Erythroblast (primary cell): ENCODE measurements at regions not wholly inside any gene's neighbourhood (a gene's known extent, or its start where the extent isn't known, plus 50 kb on each side); places are given as distances from the start of the nearest gene placed in this dataset.

Experiments used
- GATA1 ChIP-seq: IDR thresholded peaks from 2 replicates; pipeline ENCODE4 v1.6.1; 2011; ENCODE audit warnings: low read depth, mild to moderate bottlenecking, control low read depth, low read length, moderate library complexity
- POLR2A ChIP-seq: IDR thresholded peaks from 2 replicates; pipeline ENCODE4 v1.6.1; 2011; ENCODE audit warnings: mild to moderate bottlenecking, low read length

DNA sequence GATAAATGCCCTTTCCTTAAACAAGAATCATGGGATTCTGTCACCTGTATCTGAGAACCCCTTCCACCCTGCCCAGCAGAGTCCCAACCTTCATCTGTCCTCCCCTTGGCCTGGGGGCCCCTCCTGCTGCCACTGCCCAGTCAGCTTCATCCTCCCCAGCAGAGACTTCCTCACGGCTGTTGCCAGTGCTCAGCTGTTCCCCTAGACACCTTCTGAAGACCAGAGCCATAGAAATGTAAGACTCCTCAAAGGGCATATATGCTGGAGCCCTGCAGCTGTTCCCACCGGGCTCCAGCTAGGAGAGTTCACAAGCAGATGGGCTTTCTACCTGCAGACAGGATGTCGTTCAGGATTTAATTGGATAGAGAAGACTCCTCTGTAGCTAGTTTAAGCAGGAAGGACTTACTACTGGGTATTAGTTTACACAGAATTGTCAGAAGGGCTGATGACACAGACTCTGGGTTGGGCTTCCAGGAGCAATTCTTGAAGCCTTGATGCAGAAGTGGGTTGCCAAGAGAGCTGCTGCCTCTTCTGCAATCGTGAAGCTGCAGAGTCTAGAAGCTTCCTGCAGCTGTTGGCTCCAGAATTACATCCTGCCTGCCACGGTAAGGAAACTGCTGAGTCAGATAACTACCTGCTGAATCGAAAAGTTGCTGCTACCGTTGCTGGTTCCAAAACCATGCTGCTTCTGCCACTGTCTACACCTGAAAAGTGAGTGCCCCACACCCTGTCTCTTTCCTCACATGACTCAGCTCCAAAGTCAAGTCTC is 57.1 kb upstream of the MLN start:
- TF ChIP-seq POLR2A (no peak), GATA1 (no peak)
